ENCODE measurements at regions not wholly inside any gene's neighbourhood (a gene's known extent, or its start where the extent isn't known, plus 50 kb on each side); places are given as distances from the start of the nearest gene placed in this dataset.

DNA sequence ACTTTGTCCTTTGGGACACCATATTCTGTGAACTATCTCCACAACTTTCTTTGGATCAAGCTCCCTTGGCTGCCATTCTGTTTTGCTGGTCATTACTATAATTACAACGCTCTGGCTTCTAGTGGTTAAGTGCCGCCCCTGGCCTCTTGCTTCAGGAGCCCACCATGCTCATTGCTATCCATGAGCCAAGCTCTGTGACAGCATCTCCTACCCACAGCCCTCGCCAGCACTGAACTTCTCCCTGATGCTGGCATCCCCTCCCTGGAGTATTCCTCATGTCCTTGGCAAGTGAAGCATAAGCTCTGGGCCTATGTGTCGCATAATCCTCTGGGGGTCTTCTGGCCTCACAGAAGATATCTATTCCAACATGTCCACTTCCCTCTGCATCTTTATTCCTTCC is 60.6 kb upstream of the DHX40 start:
- BruUV-seq (replicated peaks): no TSS peak
- H3K9me2 ChIP-seq (ENCODE audit: insufficient read depth, low read length): no peaks in the 10 kb centered on the region
- H3K4me1 ChIP-seq (ENCODE audit: insufficient read depth, low read length, poor library complexity, severe bottlenecking): no peaks in the 10 kb centered on the region
- no peaks in the 10 kb centered on the region for H3K36me3 ChIP-seq (ENCODE audit: insufficient read depth, low read length)
- no peak overlapping the region for H3K27ac ChIP-seq (ENCODE audit: low read depth, low read length, poor library complexity, severe bottlenecking)
- no peak for DNase-seq (ENCODE audit: low spot score)
- no peak overlapping the region for H3K4me2 ChIP-seq (ENCODE audit: low read length)
- intact Hi-C loops (cut with micrococcal nuclease; ENCODE audit: unreplicated experiment): no loop called here
- POLR2A ChIA-PET: no interaction called here
- H3K9me3 ChIP-seq (ENCODE audit: low read length): no peaks in the 10 kb centered on the region
- no peak overlapping the region for H2AFZ ChIP-seq (ENCODE audit: low read length)
- H4K20me1 ChIP-seq (ENCODE audit: insufficient read depth, low read length): no peaks in the 10 kb centered on the region
- CTCF ChIA-PET (ENCODE audit: unreplicated experiment): no interaction called here
- no peaks in the 10 kb centered on the region for H3K79me2 ChIP-seq (ENCODE audit: insufficient read depth, low read depth, low read length)
- no peak for TF ChIP-seq EZH2phosphoT487 (IDR thresholded peaks at IDR 0.05; ENCODE audit: borderline replicate concordance, low read depth, low read length)
- TF ChIP-seq, protein P1, sequence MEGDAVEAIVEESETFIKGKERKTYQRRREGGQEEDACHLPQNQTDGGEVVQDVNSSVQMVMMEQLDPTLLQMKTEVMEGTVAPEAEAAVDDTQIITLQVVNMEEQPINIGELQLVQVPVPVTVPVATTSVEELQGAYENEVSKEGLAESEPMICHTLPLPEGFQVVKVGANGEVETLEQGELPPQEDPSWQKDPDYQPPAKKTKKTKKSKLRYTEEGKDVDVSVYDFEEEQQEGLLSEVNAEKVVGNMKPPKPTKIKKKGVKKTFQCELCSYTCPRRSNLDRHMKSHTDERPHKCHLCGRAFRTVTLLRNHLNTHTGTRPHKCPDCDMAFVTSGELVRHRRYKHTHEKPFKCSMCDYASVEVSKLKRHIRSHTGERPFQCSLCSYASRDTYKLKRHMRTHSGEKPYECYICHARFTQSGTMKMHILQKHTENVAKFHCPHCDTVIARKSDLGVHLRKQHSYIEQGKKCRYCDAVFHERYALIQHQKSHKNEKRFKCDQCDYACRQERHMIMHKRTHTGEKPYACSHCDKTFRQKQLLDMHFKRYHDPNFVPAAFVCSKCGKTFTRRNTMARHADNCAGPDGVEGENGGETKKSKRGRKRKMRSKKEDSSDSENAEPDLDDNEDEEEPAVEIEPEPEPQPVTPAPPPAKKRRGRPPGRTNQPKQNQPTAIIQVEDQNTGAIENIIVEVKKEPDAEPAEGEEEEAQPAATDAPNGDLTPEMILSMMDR (conservative IDR thresholded peaks at IDR 0.05; ENCODE audit: low read length): no peak
- no peak overlapping the region for H3K4me3 ChIP-seq (ENCODE audit: low read depth, low read length, poor library complexity, severe bottlenecking)

DNA sequence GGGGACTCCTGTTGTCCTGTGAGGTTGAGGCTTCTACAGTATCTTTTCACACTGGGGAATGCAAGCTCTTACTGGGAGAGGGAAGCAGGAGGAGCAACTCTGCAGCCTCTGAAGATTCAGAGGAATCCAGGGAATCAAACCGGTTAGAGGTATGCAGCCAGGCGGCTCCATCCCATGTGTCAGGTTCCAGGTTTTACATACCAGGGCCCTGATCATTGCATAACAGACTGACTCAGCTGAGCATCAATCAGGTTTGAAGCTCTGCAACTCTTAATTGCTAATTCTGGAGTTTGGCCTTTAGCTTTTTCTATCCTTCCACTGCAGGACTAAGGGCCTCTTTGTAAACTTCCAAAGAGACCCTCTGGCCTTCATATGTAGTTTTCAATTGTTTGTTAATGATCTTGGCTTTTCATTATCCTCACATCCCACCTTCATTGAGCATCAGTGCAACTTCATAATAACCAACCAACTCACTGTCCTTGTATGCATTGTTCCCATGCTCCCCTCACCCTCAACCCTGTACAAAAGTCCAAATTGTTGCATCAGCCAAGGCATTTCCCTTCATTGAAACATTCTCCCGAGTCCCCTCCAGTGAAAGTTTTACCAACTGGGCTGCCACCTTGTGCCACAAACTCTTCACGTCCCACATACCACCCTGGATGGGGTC is 59.7 kb upstream of the DHX40 start:
- CTCF ChIA-PET (ENCODE audit: unreplicated experiment): no interaction called here
- no peak for DNase-seq (ENCODE audit: low spot score)

More for the DNA sequence above, 59.7 kb upstream of the DHX40 start:
- POLR2A ChIA-PET: no interaction called here
- no peak overlapping the region for H3K27ac ChIP-seq (ENCODE audit: low read depth, low read length, poor library complexity, severe bottlenecking)
- no TSS peak for BruUV-seq (replicated peaks)
- no peak overlapping the region for H3K4me2 ChIP-seq (ENCODE audit: low read length)
- TF ChIP-seq, protein P1 (conservative IDR thresholded peaks at IDR 0.05; ENCODE audit: low read length): no peak
- TF ChIP-seq EZH2phosphoT487 (IDR thresholded peaks at IDR 0.05; ENCODE audit: borderline replicate concordance, low read depth, low read length): no peak
- H3K4me1 ChIP-seq (ENCODE audit: insufficient read depth, low read length, poor library complexity, severe bottlenecking): no peaks in the 10 kb centered on the region
- no peaks in the 10 kb centered on the region for H3K79me2 ChIP-seq (ENCODE audit: insufficient read depth, low read depth, low read length)
- H3K36me3 ChIP-seq (ENCODE audit: insufficient read depth, low read length): no peaks in the 10 kb centered on the region
- H4K20me1 ChIP-seq (ENCODE audit: insufficient read depth, low read length): no peaks in the 10 kb centered on the region
- H2AFZ ChIP-seq (ENCODE audit: low read length): no peak overlapping the region
- no peaks in the 10 kb centered on the region for H3K9me3 ChIP-seq (ENCODE audit: low read length)
- no peaks in the 10 kb centered on the region for H3K9me2 ChIP-seq (ENCODE audit: insufficient read depth, low read length)
- intact Hi-C loops (cut with micrococcal nuclease; ENCODE audit: unreplicated experiment): no loop called here
- no peak overlapping the region for H3K4me3 ChIP-seq (ENCODE audit: low read depth, low read length, poor library complexity, severe bottlenecking)
